ENCODE measurements at regions not wholly inside any gene's neighbourhood (a gene's known extent, or its start where the extent isn't known, plus 50 kb on each side); places are given as distances from the start of the nearest gene placed in this dataset.

- no peak overlapping the region for H3K27ac ChIP-seq (ENCODE audit: low read depth, low read length, poor library complexity, severe bottlenecking)
- ChIA-PET CTCF (no interaction called here), POLR2A (ENCODE audit: low non-redundant PET) (no interaction called here)
- no TSS peak for BruUV-seq (replicated peaks)
- no peaks in the 10 kb centered on the region for H3K9me3 ChIP-seq (ENCODE audit: low read depth, low read length, poor library complexity, severe bottlenecking)
- no peak overlapping the region for H3K4me3 ChIP-seq (ENCODE audit: low read depth, low read length, poor library complexity, severe bottlenecking)
- H3K36me3 ChIP-seq (ENCODE audit: insufficient read depth, low read length, poor library complexity, severe bottlenecking), result no peaks in the 10 kb centered on the region
- no peaks in the 10 kb centered on the region for H3K27me3 ChIP-seq (replicated peaks; ENCODE audit: insufficient read depth, low read depth, low read length, poor library complexity)
- TF ChIP-seq EZH2 (IDR thresholded peaks at IDR 0.05; ENCODE audit: borderline replicate concordance, low read depth, low read length, poor library complexity, severe bottlenecking) (no peak), CTCF (conservative IDR thresholded peaks at IDR 0.05; ENCODE audit: low read depth, low read length) (no peak)
- intact Hi-C loops (cut with micrococcal nuclease; ENCODE audit: unreplicated experiment), result no loop called here
- no peak for DNase-seq (ENCODE audit: low spot score)
- no peaks in the 10 kb centered on the region for H3K4me1 ChIP-seq (ENCODE audit: insufficient read depth, low read length, poor library complexity, severe bottlenecking)
Observed at GRCh38 chr2:180482696-180483095, 475.6 kb upstream of the CWC22 start.

GRCh38 chr2:180481998-180482397 lies 474.9 kb upstream of the CWC22 start:
- no peak overlapping the region for H3K27ac ChIP-seq (ENCODE audit: low read depth, low read length, poor library complexity, severe bottlenecking)
- no peaks in the 10 kb centered on the region for H3K27me3 ChIP-seq (replicated peaks; ENCODE audit: insufficient read depth, low read depth, low read length, poor library complexity)
- no TSS peak for BruUV-seq (replicated peaks)
- CTCF ChIA-PET, result no interaction called here
- H3K36me3 ChIP-seq (ENCODE audit: insufficient read depth, low read length, poor library complexity, severe bottlenecking), result no peaks in the 10 kb centered on the region
- TF ChIP-seq CTCF (conservative IDR thresholded peaks at IDR 0.05; ENCODE audit: low read depth, low read length) (no peak), EZH2 (IDR thresholded peaks at IDR 0.05; ENCODE audit: borderline replicate concordance, low read depth, low read length, poor library complexity, severe bottlenecking) (no peak)
- POLR2A ChIA-PET (ENCODE audit: low non-redundant PET), result no interaction called here
- no peaks in the 10 kb centered on the region for H3K4me1 ChIP-seq (ENCODE audit: insufficient read depth, low read length, poor library complexity, severe bottlenecking)
- no peak overlapping the region for H3K4me3 ChIP-seq (ENCODE audit: low read depth, low read length, poor library complexity, severe bottlenecking)
- no peaks in the 10 kb centered on the region for H3K9me3 ChIP-seq (ENCODE audit: low read depth, low read length, poor library complexity, severe bottlenecking)
- DNase-seq (ENCODE audit: low spot score), result no peak
- intact Hi-C loops (cut with micrococcal nuclease; ENCODE audit: unreplicated experiment), result no loop called here

- BruUV-seq (replicated peaks), result no TSS peak
- ChIA-PET POLR2A (ENCODE audit: low non-redundant PET) (no interaction called here), CTCF (no interaction called here)
- no peak overlapping the region for H3K27ac ChIP-seq (ENCODE audit: low read depth, low read length, poor library complexity, severe bottlenecking)
- H3K4me3 ChIP-seq (ENCODE audit: low read depth, low read length, poor library complexity, severe bottlenecking), result no peak overlapping the region
- H3K36me3 ChIP-seq (ENCODE audit: insufficient read depth, low read length, poor library complexity, severe bottlenecking), result no peaks in the 10 kb centered on the region
- H3K27me3 ChIP-seq (replicated peaks; ENCODE audit: insufficient read depth, low read depth, low read length, poor library complexity), result no peaks in the 10 kb centered on the region
- TF ChIP-seq EZH2 (IDR thresholded peaks at IDR 0.05; ENCODE audit: borderline replicate concordance, low read depth, low read length, poor library complexity, severe bottlenecking) (no peak), CTCF (conservative IDR thresholded peaks at IDR 0.05; ENCODE audit: low read depth, low read length) (no peak)
- intact Hi-C loops (cut with micrococcal nuclease; ENCODE audit: unreplicated experiment), result no loop called here
- H3K9me3 ChIP-seq (ENCODE audit: low read depth, low read length, poor library complexity, severe bottlenecking), result no peaks in the 10 kb centered on the region
- no peaks in the 10 kb centered on the region for H3K4me1 ChIP-seq (ENCODE audit: insufficient read depth, low read length, poor library complexity, severe bottlenecking)
- DNase-seq (ENCODE audit: low spot score), result no peak
Observed at GRCh38 chr2:180478883-180479282, 471.8 kb upstream of the CWC22 start.

Data from A673 (cell line).